CD1c-positive myeloid dendritic cell (primary cell): ENCODE measurements at regions not wholly inside any gene's neighbourhood (a gene's known extent, or its start where the extent isn't known, plus 50 kb on each side); places are given as distances from the start of the nearest gene placed in this dataset.
"Not testable (repeated sequence)": the region's sequence is repeated elsewhere in the genome, so short reads cannot be mapped to it uniquely, and the experiment has no call there.

Experiments used
- DNase-seq: peaks from one replicate; pipeline ENCODE4 v3.0.0-alpha.2; 2016; ENCODE audit errors: extremely low spot score

- DNase-seq = no peak
These were observed 172.4 kb upstream of the MYLIP start for GRCh38 chr6:15956205-15957106.

- DNase-seq = no peak
These were observed 173.4 kb upstream of the MYLIP start for GRCh38 chr6:15955484-15955883.

GRCh38 chr6:15953152-15953880 is 175.6 kb upstream of the MYLIP start:
- no peak for DNase-seq

GRCh38 chr6:15952231-15953151 is 176.4 kb upstream of the MYLIP start:
- DNase-seq = no peak

GRCh38 chr6:15950962-15951569 is 177.8 kb upstream of the MYLIP start:
- peak; percentile 11 for DNase-seq

- DNase-seq = no peak
These were observed 178.9 kb upstream of the MYLIP start for GRCh38 chr6:15949982-15950381.

- DNase-seq = no peak
These were observed 179.7 kb upstream of the MYLIP start for GRCh38 chr6:15948930-15949900.

GRCh38 chr6:15947923-15948322 is 181.0 kb upstream of the MYLIP start:
- DNase-seq = no peak

GRCh38 chr6:15947436-15947835 is 181.4 kb upstream of the MYLIP start:
- no peak for DNase-seq

- DNase-seq = no peak
These were observed 182.0 kb upstream of the MYLIP start for GRCh38 chr6:15946701-15947385.

GRCh38 chr6:15945593-15946159 is 183.2 kb upstream of the MYLIP start:
- DNase-seq = no peak

GRCh38 chr6:15943423-15943822 is 185.5 kb upstream of the MYLIP start:
- no peak for DNase-seq

GRCh38 chr6:15941168-15941567 is 187.7 kb upstream of the MYLIP start:
- DNase-seq = no peak

- DNase-seq = no peak
These were observed 190.8 kb upstream of the MYLIP start for GRCh38 chr6:15938107-15938506.

- DNase-seq = peak; percentile 7
These were observed 191.3 kb upstream of the MYLIP start for GRCh38 chr6:15937602-15938001.

- DNase-seq = peak; percentile 50
These were observed 192.4 kb upstream of the MYLIP start for GRCh38 chr6:15936503-15936902.

- no peak for DNase-seq
These were observed 193.2 kb upstream of the MYLIP start for GRCh38 chr6:15935661-15936060.

GRCh38 chr6:15931697-15932096 is 197.2 kb upstream of the MYLIP start:
- DNase-seq = not testable (repeated sequence)

- no peak for DNase-seq
These were observed 198.7 kb upstream of the MYLIP start for GRCh38 chr6:15930207-15930606.
